ENCODE measurements at regions not wholly inside any gene's neighbourhood (a gene's known extent, or its start where the extent isn't known, plus 50 kb on each side); places are given as distances from the start of the nearest gene placed in this dataset.

DNA sequence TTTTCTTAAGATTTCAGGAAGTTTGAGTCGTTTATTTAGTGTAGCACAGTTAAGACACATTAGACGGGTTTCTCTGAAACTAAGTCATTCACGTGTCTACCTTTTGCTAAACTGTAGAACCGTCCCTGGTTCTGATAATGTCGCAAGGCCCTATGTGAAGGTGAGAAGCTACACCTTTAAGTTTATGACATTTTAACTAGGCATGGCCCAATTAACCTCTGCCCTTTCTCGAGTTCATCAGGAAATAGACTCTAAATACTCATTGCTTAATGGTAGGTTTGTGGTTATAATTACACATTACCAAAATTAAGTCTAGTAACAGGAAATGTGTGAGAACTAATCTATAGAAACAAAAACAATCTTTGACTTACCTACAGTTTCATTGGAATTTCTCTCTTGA is 126.6 kb upstream of the FZD8 start:
- TF ChIP-seq CTCF (conservative IDR thresholded peaks at IDR 0.05) (no peak), EZH2 (IDR thresholded peaks at IDR 0.05; ENCODE audit: low read depth) (no peak)
